ENCODE measurements at regions not wholly inside any gene's neighbourhood (a gene's known extent, or its start where the extent isn't known, plus 50 kb on each side); places are given as distances from the start of the nearest gene placed in this dataset.

GRCh38 chr7:131691454-131692130 lies 135.2 kb upstream of the PODXL start:
- TF ChIP-seq CTCF (IDR thresholded peaks at IDR 0.05) (no peak), NR3C1 (CRISPR knock-in tag; conservative IDR thresholded peaks at IDR 0.05; ENCODE audit: low read depth) (no peak), ETV6 (CRISPR knock-in tag; IDR thresholded peaks at IDR 0.05) (no peak), USF2 (CRISPR knock-in tag; IDR thresholded peaks at IDR 0.05) (no peak), GABPB1 (CRISPR knock-in tag; IDR thresholded peaks at IDR 0.05) (no peak), ZNF423 (CRISPR knock-in tag; IDR thresholded peaks at IDR 0.05) (no peak), GTF2I (CRISPR knock-in tag; conservative IDR thresholded peaks at IDR 0.05) (no peak), JAZF1 (CRISPR knock-in tag; IDR thresholded peaks at IDR 0.05) (no peak), FOXJ3 (CRISPR knock-in tag; IDR thresholded peaks at IDR 0.05; ENCODE audit: borderline replicate concordance) (no peak)
